ENCODE measurements at regions not wholly inside any gene's neighbourhood (a gene's known extent, or its start where the extent isn't known, plus 50 kb on each side); places are given as distances from the start of the nearest gene placed in this dataset.

DNA sequence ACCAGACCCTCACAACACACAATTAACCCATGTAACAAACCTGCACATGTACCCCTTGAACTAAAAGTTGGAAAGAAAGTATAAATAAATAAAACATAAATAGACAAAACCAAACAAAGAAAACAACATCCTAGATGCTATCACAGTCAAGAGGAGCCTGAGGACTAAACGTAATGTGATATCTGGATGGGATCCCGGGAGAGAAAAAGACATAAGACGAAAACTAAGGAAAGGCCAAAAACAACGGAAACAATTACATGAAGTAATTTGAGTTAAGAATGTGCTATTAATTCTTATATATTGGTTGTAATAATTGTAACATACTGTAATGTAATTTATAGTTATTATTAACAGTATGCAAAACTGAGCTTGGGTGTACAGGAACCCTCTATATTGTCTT lies 793.9 kb downstream of the SEMA5A start:
- H3K79me2 ChIP-seq (ENCODE audit: control insufficient read depth, insufficient read depth, low read length), result no peaks in the 10 kb centered on the region
- H4K20me1 ChIP-seq (ENCODE audit: control insufficient read depth, extremely low read depth, insufficient read depth, low read length), result no peaks in the 10 kb centered on the region
- no peak for TF ChIP-seq EZH2 (IDR thresholded peaks at IDR 0.05; ENCODE audit: low read length, missing control alignments)
- TF ChIP-seq, protein P1, sequence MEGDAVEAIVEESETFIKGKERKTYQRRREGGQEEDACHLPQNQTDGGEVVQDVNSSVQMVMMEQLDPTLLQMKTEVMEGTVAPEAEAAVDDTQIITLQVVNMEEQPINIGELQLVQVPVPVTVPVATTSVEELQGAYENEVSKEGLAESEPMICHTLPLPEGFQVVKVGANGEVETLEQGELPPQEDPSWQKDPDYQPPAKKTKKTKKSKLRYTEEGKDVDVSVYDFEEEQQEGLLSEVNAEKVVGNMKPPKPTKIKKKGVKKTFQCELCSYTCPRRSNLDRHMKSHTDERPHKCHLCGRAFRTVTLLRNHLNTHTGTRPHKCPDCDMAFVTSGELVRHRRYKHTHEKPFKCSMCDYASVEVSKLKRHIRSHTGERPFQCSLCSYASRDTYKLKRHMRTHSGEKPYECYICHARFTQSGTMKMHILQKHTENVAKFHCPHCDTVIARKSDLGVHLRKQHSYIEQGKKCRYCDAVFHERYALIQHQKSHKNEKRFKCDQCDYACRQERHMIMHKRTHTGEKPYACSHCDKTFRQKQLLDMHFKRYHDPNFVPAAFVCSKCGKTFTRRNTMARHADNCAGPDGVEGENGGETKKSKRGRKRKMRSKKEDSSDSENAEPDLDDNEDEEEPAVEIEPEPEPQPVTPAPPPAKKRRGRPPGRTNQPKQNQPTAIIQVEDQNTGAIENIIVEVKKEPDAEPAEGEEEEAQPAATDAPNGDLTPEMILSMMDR (conservative IDR thresholded peaks at IDR 0.05 in 1 of 2, IDR thresholded peaks at IDR 0.05 in 1 of 2; ENCODE audit: low read depth in 1 of 2, low read length in 2 of 2), result no peak
- H3K36me3 ChIP-seq (ENCODE audit: control insufficient read depth, insufficient read depth, low read length), result no peaks in the 10 kb centered on the region
- H3K4me1 ChIP-seq (ENCODE audit: control insufficient read depth, extremely low read depth, insufficient read depth, low read length), result no peaks in the 10 kb centered on the region
- no peaks in the 10 kb centered on the region for H3K9me3 ChIP-seq (ENCODE audit: control insufficient read depth, insufficient read depth, low read depth, low read length)
- H3K27ac ChIP-seq (ENCODE audit: insufficient read depth, low read length), result no peak overlapping the region
- H2AFZ ChIP-seq (ENCODE audit: low read length), result no peak overlapping the region
- DNase-seq (ENCODE audit: low read depth in 2 of 2), result no peak
- no peak overlapping the region for H3K4me3 ChIP-seq (replicated peaks in 1 of 4; ENCODE audit: control extremely low read depth in 1 of 4, insufficient read depth in 1 of 4, low read depth in 3 of 4, low read length in 4 of 4)
- no peak overlapping the region for H3K9ac ChIP-seq (ENCODE audit: insufficient read depth, low read length)
- H3K27me3 ChIP-seq (ENCODE audit: control insufficient read depth, insufficient read depth, low read length), result no peaks in the 10 kb centered on the region
- no peak overlapping the region for H3K4me2 ChIP-seq (ENCODE audit: extremely low read depth, insufficient read depth, low read length)

DNA sequence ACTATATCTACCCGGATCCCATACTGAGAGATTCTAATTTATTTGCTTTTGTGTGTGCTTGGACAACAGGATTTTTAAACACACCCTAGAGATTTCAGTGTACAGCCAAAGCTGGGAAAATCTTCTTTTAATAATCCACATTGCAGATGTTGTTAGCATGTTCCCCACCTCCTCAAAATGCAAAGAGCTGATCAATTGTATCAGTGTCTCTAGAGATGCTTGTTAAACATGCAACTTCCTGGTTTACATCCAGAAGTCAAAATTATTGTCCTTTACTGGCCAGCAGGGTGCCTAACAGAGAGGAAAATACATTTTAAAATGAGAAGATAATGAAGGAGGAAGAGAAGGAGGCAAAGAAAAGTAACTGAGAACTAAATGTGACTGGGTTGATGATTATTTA lies 793.3 kb downstream of the SEMA5A start:
- H4K20me1 ChIP-seq (ENCODE audit: control insufficient read depth, extremely low read depth, insufficient read depth, low read length), result no peaks in the 10 kb centered on the region
- no peaks in the 10 kb centered on the region for H3K36me3 ChIP-seq (ENCODE audit: control insufficient read depth, insufficient read depth, low read length)
- no peak overlapping the region for H2AFZ ChIP-seq (ENCODE audit: low read length)
- no peak overlapping the region for H3K4me2 ChIP-seq (ENCODE audit: extremely low read depth, insufficient read depth, low read length)
- H3K27me3 ChIP-seq (ENCODE audit: control insufficient read depth, insufficient read depth, low read length), result no peaks in the 10 kb centered on the region
- no peaks in the 10 kb centered on the region for H3K4me1 ChIP-seq (ENCODE audit: control insufficient read depth, extremely low read depth, insufficient read depth, low read length)
- H3K79me2 ChIP-seq (ENCODE audit: control insufficient read depth, insufficient read depth, low read length), result no peaks in the 10 kb centered on the region
- TF ChIP-seq, protein P1 (conservative IDR thresholded peaks at IDR 0.05 in 1 of 2, IDR thresholded peaks at IDR 0.05 in 1 of 2; ENCODE audit: low read depth in 1 of 2, low read length in 2 of 2), result peak in 1 of 2 donors; percentile 9
- TF ChIP-seq EZH2 (IDR thresholded peaks at IDR 0.05; ENCODE audit: low read length, missing control alignments), result no peak
- no peak overlapping the region for H3K27ac ChIP-seq (ENCODE audit: insufficient read depth, low read length)
- no peaks in the 10 kb centered on the region for H3K9me3 ChIP-seq (ENCODE audit: control insufficient read depth, insufficient read depth, low read depth, low read length)
- DNase-seq (ENCODE audit: low read depth in 2 of 2), result no peak
- H3K9ac ChIP-seq (ENCODE audit: insufficient read depth, low read length), result no peak overlapping the region
- no peak overlapping the region for H3K4me3 ChIP-seq (replicated peaks in 1 of 4; ENCODE audit: control extremely low read depth in 1 of 4, insufficient read depth in 1 of 4, low read depth in 3 of 4, low read length in 4 of 4)

- H4K20me1 ChIP-seq (ENCODE audit: control insufficient read depth, extremely low read depth, insufficient read depth, low read length), result no peaks in the 10 kb centered on the region
- H3K79me2 ChIP-seq (ENCODE audit: control insufficient read depth, insufficient read depth, low read length), result no peaks in the 10 kb centered on the region
- H3K9ac ChIP-seq (ENCODE audit: insufficient read depth, low read length), result no peak overlapping the region
- no peak overlapping the region for H3K4me3 ChIP-seq (replicated peaks in 1 of 4; ENCODE audit: control extremely low read depth in 1 of 4, insufficient read depth in 1 of 4, low read depth in 3 of 4, low read length in 4 of 4)
- DNase-seq (ENCODE audit: low read depth in 2 of 2), result peak; percentile 49 to 78
- no peaks in the 10 kb centered on the region for H3K36me3 ChIP-seq (ENCODE audit: control insufficient read depth, insufficient read depth, low read length)
- H3K4me1 ChIP-seq (ENCODE audit: control insufficient read depth, extremely low read depth, insufficient read depth, low read length), result no peaks in the 10 kb centered on the region
- TF ChIP-seq EZH2 (IDR thresholded peaks at IDR 0.05; ENCODE audit: low read length, missing control alignments), result no peak
- TF ChIP-seq, protein P1 (conservative IDR thresholded peaks at IDR 0.05 in 1 of 2, IDR thresholded peaks at IDR 0.05 in 1 of 2; ENCODE audit: low read depth in 1 of 2, low read length in 2 of 2), result peak; percentile 47 to 57
- H3K4me2 ChIP-seq (ENCODE audit: extremely low read depth, insufficient read depth, low read length), result no peak overlapping the region
- H2AFZ ChIP-seq (ENCODE audit: low read length), result no peak overlapping the region
- H3K27me3 ChIP-seq (ENCODE audit: control insufficient read depth, insufficient read depth, low read length), result no peaks in the 10 kb centered on the region
- H3K27ac ChIP-seq (ENCODE audit: insufficient read depth, low read length), result no peak overlapping the region
- no peaks in the 10 kb centered on the region for H3K9me3 ChIP-seq (ENCODE audit: control insufficient read depth, insufficient read depth, low read depth, low read length)
These were observed 789.3 kb downstream of the SEMA5A start for GRCh38 chr5:8756498-8757084.

Measured in fibroblast of lung (primary cell).